SK-N-SH treated with all-trans-retinoic acid at 6 μM for 48 hours (cell line): ENCODE measurements at regions not wholly inside any gene's neighbourhood (a gene's known extent, or its start where the extent isn't known, plus 50 kb on each side); places are given as distances from the start of the nearest gene placed in this dataset.

Experiments used
- ARNTL ChIP-seq: fragments of 450-650 bp; formaldehyde crosslinking; IDR thresholded peaks from 2 replicates; pipeline ENCODE4 v1.5.0; 2020; ENCODE audit warnings: low read depth, mild to moderate bottlenecking, moderate library complexity, borderline replicate concordance
- GLIS3 ChIP-seq: fragments of 250-450 bp; sonication (Bioruptor Pico); IDR thresholded peaks from 2 replicates; pipeline ENCODE4 v1.5.0; 2020; ENCODE audit warnings: mild to moderate bottlenecking, moderate library complexity
- ISL1 ChIP-seq: fragments of 250-450 bp; sonication (Bioruptor Pico); IDR thresholded peaks from 2 replicates; pipeline ENCODE4 v2.1.2; 2022; ENCODE audit warnings: mild to moderate bottlenecking, moderate library complexity
- OSR1 ChIP-seq: fragments of 250-450 bp; sonication (Bioruptor Pico); IDR thresholded peaks from 2 replicates; pipeline ENCODE4 v1.8.0; 2022; ENCODE audit warnings: moderate library complexity, mild to moderate bottlenecking, inconsistent platforms
- PATZ1 ChIP-seq: fragments of 250-450 bp; sonication (Bioruptor Pico); IDR thresholded peaks from 2 replicates; pipeline ENCODE4 v1.8.0; 2020; ENCODE audit warnings: mild to moderate bottlenecking, moderate library complexity, borderline replicate concordance
- POU6F1 ChIP-seq: fragments of 250-450 bp; sonication (Bioruptor Pico); IDR thresholded peaks from 2 replicates; pipeline ENCODE4 v1.8.0; 2021; ENCODE audit warnings: low read depth, mild to moderate bottlenecking, moderate library complexity, borderline replicate concordance
- ZC3H10 ChIP-seq: fragments of 250-450 bp; sonication (Bioruptor Pico); IDR thresholded peaks from 2 replicates; pipeline ENCODE4 v1.5.1; 2021; ENCODE audit warnings: mild to moderate bottlenecking, moderate library complexity
- ZFP3 ChIP-seq: fragments of 250-450 bp; sonication (Bioruptor Pico); IDR thresholded peaks from 2 replicates; pipeline ENCODE4 v1.5.0; 2020; ENCODE audit warnings: mild to moderate bottlenecking, moderate library complexity
- ZFP30 ChIP-seq: fragments of 450-650 bp; formaldehyde crosslinking; IDR thresholded peaks from 2 replicates; pipeline ENCODE4 v1.5.0; 2022; ENCODE audit warnings: mild to moderate bottlenecking, moderate library complexity
- TF ChIP-seq, protein P1 (sequence below): fragments of 250-450 bp; sonication (Bioruptor Pico); IDR thresholded peaks from 2 replicates; pipeline ENCODE4 v1.5.1; 2020; ENCODE audit warnings: low read depth, mild to moderate bottlenecking, moderate library complexity

GRCh38 chr6:140602431-140603248, 1228.2 kb upstream of the CITED2 start:
- TF ChIP-seq ZFP30 (no peak), OSR1 (CRISPR knock-in tag) (no peak), ARNTL (CRISPR knock-in tag) (no peak), POU6F1 (CRISPR knock-in tag) (no peak), ISL1 (no peak), PATZ1 (CRISPR knock-in tag) (no peak), GLIS3 (no peak), ZC3H10 (0 out of 2 replicates have a peak, but pooled peaks have one; percentile 10), ZFP3 (no peak)
- TF ChIP-seq, protein P1, sequence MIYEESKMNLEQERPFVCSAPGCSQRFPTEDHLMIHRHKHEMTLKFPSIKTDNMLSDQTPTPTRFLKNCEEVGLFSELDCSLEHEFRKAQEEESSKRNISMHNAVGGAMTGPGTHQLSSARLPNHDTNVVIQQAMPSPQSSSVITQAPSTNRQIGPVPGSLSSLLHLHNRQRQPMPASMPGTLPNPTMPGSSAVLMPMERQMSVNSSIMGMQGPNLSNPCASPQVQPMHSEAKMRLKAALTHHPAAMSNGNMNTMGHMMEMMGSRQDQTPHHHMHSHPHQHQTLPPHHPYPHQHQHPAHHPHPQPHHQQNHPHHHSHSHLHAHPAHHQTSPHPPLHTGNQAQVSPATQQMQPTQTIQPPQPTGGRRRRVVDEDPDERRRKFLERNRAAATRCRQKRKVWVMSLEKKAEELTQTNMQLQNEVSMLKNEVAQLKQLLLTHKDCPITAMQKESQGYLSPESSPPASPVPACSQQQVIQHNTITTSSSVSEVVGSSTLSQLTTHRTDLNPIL (CRISPR knock-in tag): no peak
